Type B pancreatic cell (in vitro differentiated cells): ENCODE measurements at regions not wholly inside any gene's neighbourhood (a gene's known extent, or its start where the extent isn't known, plus 50 kb on each side); places are given as distances from the start of the nearest gene placed in this dataset.
A peak's percentile ranks its signal among the peaks of the same experiment; 100 is the strongest.

Experiments used
- DNase-seq: peaks from one replicate; pipeline ENCODE4 v3.0.0; 2021; ENCODE audit warnings: mixed read lengths; ENCODE audit not compliant: unreplicated experiment; ENCODE audit errors: extremely low spot score
- H3K27ac Mint-ChIP-seq: 2 replicates; pipeline ENCODE4 v1.8.0; 2021; ENCODE audit warnings: mild to moderate bottlenecking, mixed read lengths
- H3K27me3 Mint-ChIP-seq: 2 replicates; pipeline ENCODE4 v1.8.0; 2021; ENCODE audit warnings: mixed read lengths
- H3K36me3 Mint-ChIP-seq: 2 replicates; pipeline ENCODE4 v1.8.0; 2021; ENCODE audit warnings: mixed read lengths
- H3K4me1 Mint-ChIP-seq: one replicate; pipeline ENCODE4 v1.8.0; 2021; ENCODE audit warnings: mixed read lengths; ENCODE audit not compliant: unreplicated experiment
- H3K4me3 Mint-ChIP-seq: 2 replicates; pipeline ENCODE4 v1.8.0; 2021; ENCODE audit warnings: mild to moderate bottlenecking, mixed read lengths
- H3K9me3 Mint-ChIP-seq: 2 replicates; pipeline ENCODE4 v1.8.0; 2021; ENCODE audit warnings: mixed read lengths
- TF ChIP-seq, protein P1 (sequence below): fragments of 200-600 bp; sonication (generic); conservative IDR thresholded peaks from 2 replicates; pipeline ENCODE4 v1.5.0; 2021; ENCODE audit warnings: antibody characterized with exemption, mild to moderate bottlenecking

DNA sequence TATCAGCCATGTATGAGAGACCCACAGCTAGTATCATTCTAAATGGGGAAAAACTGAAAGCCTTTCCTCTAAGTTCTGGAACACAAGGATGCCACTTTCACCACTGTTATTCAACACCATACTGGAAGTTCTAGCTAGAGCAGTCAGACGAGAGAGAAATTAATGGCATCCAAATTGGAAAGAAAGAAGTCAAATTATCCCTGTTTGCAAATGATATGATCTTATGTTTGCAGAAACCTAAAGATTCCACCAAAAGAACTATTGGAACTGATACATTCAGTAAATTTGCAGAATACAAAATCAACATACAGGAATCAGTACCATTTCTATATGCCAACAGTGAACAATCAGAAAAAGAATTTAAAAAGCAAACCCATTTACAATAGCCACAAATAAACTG, 226.0 kb downstream of the TRPC6 start:
- no peaks in the 10 kb centered on the region for H3K9me3 Mint-ChIP-seq
- no peak overlapping the region for H3K27ac Mint-ChIP-seq
- TF ChIP-seq, protein P1, sequence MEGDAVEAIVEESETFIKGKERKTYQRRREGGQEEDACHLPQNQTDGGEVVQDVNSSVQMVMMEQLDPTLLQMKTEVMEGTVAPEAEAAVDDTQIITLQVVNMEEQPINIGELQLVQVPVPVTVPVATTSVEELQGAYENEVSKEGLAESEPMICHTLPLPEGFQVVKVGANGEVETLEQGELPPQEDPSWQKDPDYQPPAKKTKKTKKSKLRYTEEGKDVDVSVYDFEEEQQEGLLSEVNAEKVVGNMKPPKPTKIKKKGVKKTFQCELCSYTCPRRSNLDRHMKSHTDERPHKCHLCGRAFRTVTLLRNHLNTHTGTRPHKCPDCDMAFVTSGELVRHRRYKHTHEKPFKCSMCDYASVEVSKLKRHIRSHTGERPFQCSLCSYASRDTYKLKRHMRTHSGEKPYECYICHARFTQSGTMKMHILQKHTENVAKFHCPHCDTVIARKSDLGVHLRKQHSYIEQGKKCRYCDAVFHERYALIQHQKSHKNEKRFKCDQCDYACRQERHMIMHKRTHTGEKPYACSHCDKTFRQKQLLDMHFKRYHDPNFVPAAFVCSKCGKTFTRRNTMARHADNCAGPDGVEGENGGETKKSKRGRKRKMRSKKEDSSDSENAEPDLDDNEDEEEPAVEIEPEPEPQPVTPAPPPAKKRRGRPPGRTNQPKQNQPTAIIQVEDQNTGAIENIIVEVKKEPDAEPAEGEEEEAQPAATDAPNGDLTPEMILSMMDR, result no peak
- H3K4me3 Mint-ChIP-seq, result no peak overlapping the region
- peaks cover 12% of the 10 kb centered on the region for H3K27me3 Mint-ChIP-seq
- H3K36me3 Mint-ChIP-seq, result no peaks in the 10 kb centered on the region
- no peak for DNase-seq
- H3K4me1 Mint-ChIP-seq, result no peaks in the 10 kb centered on the region

DNA sequence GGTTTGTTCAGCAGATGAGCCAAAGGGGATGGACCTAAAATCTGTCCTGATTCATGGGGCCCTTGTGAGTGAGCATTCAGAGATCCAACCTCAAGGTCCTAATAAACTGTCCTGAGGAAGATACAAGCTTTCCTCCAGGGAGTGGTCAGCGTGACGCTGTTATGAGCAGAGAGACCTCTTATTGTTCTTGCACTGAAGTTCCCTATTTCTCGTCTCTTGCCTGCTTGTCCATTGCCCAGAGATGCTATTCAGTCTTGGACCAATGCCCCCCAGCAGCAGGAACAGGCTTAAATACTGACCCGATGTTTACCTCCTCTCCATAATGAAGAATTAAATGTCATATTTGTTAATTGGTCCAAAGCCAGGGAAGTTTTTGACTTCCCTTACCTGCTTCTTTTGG, 225.2 kb upstream of the PGR start:
- no peak for DNase-seq
- peaks cover 16% of the 10 kb centered on the region for H3K27me3 Mint-ChIP-seq
- H3K4me1 Mint-ChIP-seq, result no peaks in the 10 kb centered on the region
- TF ChIP-seq, protein P1, result no peak
- no peak overlapping the region for H3K27ac Mint-ChIP-seq
- no peak overlapping the region for H3K4me3 Mint-ChIP-seq
- no peaks in the 10 kb centered on the region for H3K36me3 Mint-ChIP-seq
- no peaks in the 10 kb centered on the region for H3K9me3 Mint-ChIP-seq

DNA sequence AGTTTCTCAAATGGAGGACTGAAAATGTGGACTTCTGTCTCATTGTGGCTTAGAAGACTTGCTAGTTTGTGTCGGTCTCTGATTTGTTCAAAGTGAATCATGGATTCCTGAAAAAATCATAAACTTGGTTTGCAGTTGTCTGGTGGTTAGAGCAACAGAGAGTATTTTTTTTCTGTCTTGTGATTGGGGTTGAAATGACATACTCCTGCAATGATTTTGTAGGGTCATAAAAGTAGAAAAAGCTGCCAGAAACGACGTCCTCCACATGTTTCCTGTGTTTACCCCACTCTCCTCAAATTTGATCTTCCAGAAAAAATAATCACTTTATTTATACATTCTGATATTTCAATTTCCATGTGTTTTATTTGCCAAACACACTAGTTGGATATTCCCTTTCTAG, 219.2 kb upstream of the PGR start:
- Mint-ChIP-seq H3K4me1 (no peaks in the 10 kb centered on the region), H3K9me3 (no peaks in the 10 kb centered on the region), H3K27me3 (peaks cover 10% of the 10 kb centered on the region), H3K27ac (no peak overlapping the region), H3K36me3 (no peaks in the 10 kb centered on the region), H3K4me3 (no peak overlapping the region)
- no peak for DNase-seq
- TF ChIP-seq, protein P1, result no peak

DNA sequence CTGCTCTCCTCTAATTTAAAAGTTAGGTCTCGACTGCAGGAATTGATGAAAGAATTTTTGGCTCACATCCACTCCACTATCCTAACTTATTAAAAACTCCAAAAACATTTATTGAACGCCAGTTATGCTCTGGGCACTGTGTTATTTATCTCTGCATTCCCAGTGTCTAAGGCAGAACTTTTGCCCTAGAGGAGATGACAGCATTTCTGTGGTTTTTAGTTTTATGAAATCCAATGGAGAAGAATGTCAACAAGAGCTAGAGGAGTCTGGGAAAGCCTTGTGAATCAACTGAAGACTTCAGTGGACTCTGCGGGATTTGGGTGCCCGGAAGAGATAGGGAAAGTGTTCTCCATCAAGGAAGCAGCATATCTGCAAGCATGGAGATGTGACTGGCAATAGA, 217.0 kb upstream of the PGR start:
- Mint-ChIP-seq H3K36me3 (no peaks in the 10 kb centered on the region), H3K27ac (no peak overlapping the region), H3K4me3 (no peak overlapping the region), H3K9me3 (no peaks in the 10 kb centered on the region), H3K4me1 (no peaks in the 10 kb centered on the region), H3K27me3 (no peaks in the 10 kb centered on the region)
- TF ChIP-seq, protein P1, result no peak
- DNase-seq, result no peak

DNA sequence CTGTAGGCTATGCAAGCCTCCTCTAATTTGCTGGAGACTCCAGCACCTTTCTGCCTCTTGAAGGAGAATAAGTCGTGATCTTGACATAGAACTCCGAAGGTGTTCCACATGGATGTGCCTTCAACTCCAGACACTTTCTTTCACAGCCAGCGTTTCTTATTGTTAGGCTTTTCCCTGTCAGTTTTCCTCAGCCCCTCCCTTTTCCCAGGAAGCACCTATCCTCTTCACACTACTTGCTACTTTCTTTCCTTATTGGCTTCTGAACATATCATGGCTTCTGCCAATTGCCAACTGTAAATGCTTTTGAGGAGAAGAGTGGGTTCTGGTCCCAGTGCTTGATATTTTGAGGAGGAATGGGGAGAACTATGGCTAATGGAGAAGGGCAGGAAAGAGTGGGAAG, 216.3 kb upstream of the PGR start:
- DNase-seq, result no peak
- Mint-ChIP-seq H3K27me3 (no peaks in the 10 kb centered on the region), H3K9me3 (no peaks in the 10 kb centered on the region), H3K4me3 (no peak overlapping the region), H3K27ac (no peak overlapping the region), H3K36me3 (no peaks in the 10 kb centered on the region), H3K4me1 (no peaks in the 10 kb centered on the region)
- TF ChIP-seq, protein P1, result no peak

DNA sequence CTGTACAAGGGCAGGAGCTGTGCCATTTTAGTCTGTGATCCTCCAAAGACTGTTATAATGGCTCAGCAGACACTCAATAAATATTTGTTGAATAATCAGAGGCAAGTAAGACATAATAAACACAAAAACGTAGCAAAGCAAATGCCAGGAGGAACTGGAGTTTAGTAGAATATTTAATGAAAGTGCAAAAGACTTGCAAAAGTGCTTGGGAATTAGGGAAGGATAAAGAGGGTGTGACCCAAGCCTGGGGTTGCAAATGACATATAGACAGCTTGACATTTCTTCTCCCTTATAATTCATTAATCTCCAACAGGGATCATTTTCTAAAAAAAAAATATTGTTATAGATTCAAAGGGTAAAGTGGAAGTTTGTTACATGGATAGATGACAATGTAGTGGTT, 212.7 kb upstream of the PGR start:
- H3K36me3 Mint-ChIP-seq, result no peaks in the 10 kb centered on the region
- no peak overlapping the region for H3K4me3 Mint-ChIP-seq
- no peaks in the 10 kb centered on the region for H3K9me3 Mint-ChIP-seq
- no peak for DNase-seq
- no peaks in the 10 kb centered on the region for H3K4me1 Mint-ChIP-seq
- peak overlapping the region; percentile 18 for H3K27ac Mint-ChIP-seq
- TF ChIP-seq, protein P1, result no peak
- H3K27me3 Mint-ChIP-seq, result peaks cover 3% of the 10 kb centered on the region
